ENCODE measurements at regions not wholly inside any gene's neighbourhood (a gene's known extent, or its start where the extent isn't known, plus 50 kb on each side); places are given as distances from the start of the nearest gene placed in this dataset.
A peak's percentile ranks its signal among the peaks of the same experiment; 100 is the strongest.

GRCh38 chr22:25365491-25366261 is 146.2 kb downstream of the CRYBB2 start:
- H3K4me3 ChIP-seq (ENCODE audit: low read depth, low read length), result no peak overlapping the region
- TF ChIP-seq MAX (IDR thresholded peaks at IDR 0.05; ENCODE audit: low read depth, low read length) (no peak), POLR2A (IDR thresholded peaks at IDR 0.05; ENCODE audit: extremely low read depth, insufficient read length) (no peak), MYC (IDR thresholded peaks at IDR 0.05; ENCODE audit: low read depth, low read length) (no peak)
- TF ChIP-seq, protein P1, sequence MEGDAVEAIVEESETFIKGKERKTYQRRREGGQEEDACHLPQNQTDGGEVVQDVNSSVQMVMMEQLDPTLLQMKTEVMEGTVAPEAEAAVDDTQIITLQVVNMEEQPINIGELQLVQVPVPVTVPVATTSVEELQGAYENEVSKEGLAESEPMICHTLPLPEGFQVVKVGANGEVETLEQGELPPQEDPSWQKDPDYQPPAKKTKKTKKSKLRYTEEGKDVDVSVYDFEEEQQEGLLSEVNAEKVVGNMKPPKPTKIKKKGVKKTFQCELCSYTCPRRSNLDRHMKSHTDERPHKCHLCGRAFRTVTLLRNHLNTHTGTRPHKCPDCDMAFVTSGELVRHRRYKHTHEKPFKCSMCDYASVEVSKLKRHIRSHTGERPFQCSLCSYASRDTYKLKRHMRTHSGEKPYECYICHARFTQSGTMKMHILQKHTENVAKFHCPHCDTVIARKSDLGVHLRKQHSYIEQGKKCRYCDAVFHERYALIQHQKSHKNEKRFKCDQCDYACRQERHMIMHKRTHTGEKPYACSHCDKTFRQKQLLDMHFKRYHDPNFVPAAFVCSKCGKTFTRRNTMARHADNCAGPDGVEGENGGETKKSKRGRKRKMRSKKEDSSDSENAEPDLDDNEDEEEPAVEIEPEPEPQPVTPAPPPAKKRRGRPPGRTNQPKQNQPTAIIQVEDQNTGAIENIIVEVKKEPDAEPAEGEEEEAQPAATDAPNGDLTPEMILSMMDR (IDR thresholded peaks at IDR 0.05; ENCODE audit: low read depth, low read length), result no peak
- DNase-seq (ENCODE audit: low read depth), result no peak

- no peak for DNase-seq (ENCODE audit: low read depth)
- TF ChIP-seq, protein P1 (IDR thresholded peaks at IDR 0.05; ENCODE audit: low read depth, low read length), result no peak
- TF ChIP-seq POLR2A (IDR thresholded peaks at IDR 0.05; ENCODE audit: extremely low read depth, insufficient read length) (no peak), MAX (IDR thresholded peaks at IDR 0.05; ENCODE audit: low read depth, low read length) (no peak), MYC (IDR thresholded peaks at IDR 0.05; ENCODE audit: low read depth, low read length) (no peak)
- H3K4me3 ChIP-seq (ENCODE audit: low read depth, low read length), result no peak overlapping the region
Observed at GRCh38 chr22:25366408-25366807, 147.0 kb downstream of the CRYBB2 start.

DNA sequence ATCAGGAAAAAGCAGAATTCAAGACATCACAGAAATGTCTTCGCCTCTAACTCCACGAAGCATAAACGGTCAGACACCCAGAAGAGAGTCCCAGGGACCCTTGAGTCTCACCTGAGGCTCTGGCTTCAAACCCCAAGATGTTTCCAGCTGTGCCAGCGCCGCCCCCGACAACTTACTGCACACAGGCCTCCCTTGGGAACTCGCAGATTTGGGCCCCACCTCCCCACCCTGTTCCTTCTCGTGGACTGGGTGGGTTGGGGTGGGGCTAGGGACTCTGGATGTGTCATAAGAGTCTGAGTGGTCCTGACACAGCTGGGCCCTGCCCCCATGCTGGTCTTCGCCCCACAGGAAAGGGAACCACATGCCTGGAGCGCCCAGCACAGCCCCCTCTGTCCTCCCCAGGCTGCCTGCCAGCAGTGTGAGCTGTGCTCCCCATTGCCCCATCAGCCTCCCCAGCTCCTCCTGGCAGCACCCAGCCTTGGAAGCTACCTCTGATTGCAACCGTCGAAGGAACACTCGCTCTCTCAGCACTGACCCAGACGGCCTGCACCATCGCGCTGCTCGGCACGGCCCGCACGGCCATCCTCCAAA is 147.5 kb downstream of the CRYBB2 start:
- DNase-seq (ENCODE audit: low read depth), result peak; percentile 29
- TF ChIP-seq MAX (IDR thresholded peaks at IDR 0.05; ENCODE audit: low read depth, low read length), result no peak
- TF ChIP-seq, protein P1 (IDR thresholded peaks at IDR 0.05; ENCODE audit: low read depth, low read length), result no peak
- TF ChIP-seq POLR2A (IDR thresholded peaks at IDR 0.05; ENCODE audit: extremely low read depth, insufficient read length), result no peak
- TF ChIP-seq MYC (IDR thresholded peaks at IDR 0.05; ENCODE audit: low read depth, low read length), result no peak
- no peak overlapping the region for H3K4me3 ChIP-seq (ENCODE audit: low read depth, low read length)

DNA sequence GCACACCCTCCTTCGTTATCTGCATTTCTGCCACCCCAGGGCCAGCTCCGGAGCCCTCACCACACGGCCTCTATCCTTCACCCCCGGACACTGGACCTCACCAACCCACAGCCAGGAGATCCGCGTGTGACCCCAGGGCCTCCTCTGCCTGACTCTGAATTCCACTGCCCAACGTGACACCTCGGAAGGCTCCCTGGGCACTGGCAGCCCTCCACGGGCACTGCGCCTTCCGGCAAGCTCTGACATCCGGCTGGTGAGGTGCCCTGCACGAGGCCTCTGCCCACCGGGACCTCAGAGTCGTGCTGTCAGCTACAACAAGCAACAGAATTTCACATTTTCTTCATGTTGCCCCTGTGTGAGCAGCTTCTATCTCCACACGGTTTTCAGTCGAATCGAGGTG is 148.3 kb downstream of the CRYBB2 start:
- H3K4me3 ChIP-seq (ENCODE audit: low read depth, low read length), result no peak overlapping the region
- TF ChIP-seq, protein P1 (IDR thresholded peaks at IDR 0.05; ENCODE audit: low read depth, low read length), result no peak
- no peak for TF ChIP-seq MYC (IDR thresholded peaks at IDR 0.05; ENCODE audit: low read depth, low read length)
- no peak for DNase-seq (ENCODE audit: low read depth)

- peak; percentile 30 for DNase-seq (ENCODE audit: low read depth)
- TF ChIP-seq, protein P1 (IDR thresholded peaks at IDR 0.05; ENCODE audit: low read depth, low read length), result no peak
- TF ChIP-seq MYC (IDR thresholded peaks at IDR 0.05; ENCODE audit: low read depth, low read length) (no peak), MAX (IDR thresholded peaks at IDR 0.05; ENCODE audit: low read depth, low read length) (no peak), POLR2A (IDR thresholded peaks at IDR 0.05; ENCODE audit: extremely low read depth, insufficient read length) (no peak)
- no peak overlapping the region for H3K4me3 ChIP-seq (ENCODE audit: low read depth, low read length)
Observed at GRCh38 chr22:25368271-25368670, 148.8 kb downstream of the CRYBB2 start.
